ENCODE measurements at regions not wholly inside any gene's neighbourhood (a gene's known extent, or its start where the extent isn't known, plus 50 kb on each side); places are given as distances from the start of the nearest gene placed in this dataset.

DNA sequence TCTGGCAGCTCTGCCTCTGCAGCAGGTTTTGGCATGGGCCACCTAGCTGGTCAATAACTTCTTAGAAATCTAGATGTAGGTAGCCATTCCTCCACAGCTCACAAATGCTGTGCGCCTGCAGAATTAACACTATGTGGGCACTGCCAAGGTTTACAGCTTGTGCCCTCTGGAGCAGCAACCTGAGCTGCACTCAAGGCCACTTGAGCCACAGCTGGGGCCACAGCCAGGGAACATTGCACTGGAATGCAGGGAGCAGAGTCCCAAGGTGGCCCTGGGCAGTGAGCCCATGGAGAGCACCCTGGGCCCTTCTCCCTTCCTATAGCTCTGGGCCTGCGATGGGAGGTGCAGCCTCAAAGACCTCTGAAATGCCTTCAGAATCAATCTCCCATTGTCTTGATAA lies 365.3 kb downstream of the SATB2 start:
- no peak for DNase-seq (ENCODE audit: low read depth, low spot score)
- TF ChIP-seq CTCF (IDR thresholded peaks at IDR 0.05; ENCODE audit: low read depth, low read length) = no peak
- Histone ChIP-seq H3K27me3 (ENCODE audit: control insufficient read depth, insufficient read depth, low read length) (no peaks in the 10 kb centered on the region), H3K27ac (ENCODE audit: low read depth, low read length) (no peak overlapping the region), H3K4me3 (ENCODE audit: low read depth, low read length) (no peak overlapping the region), H3K9me3 (ENCODE audit: control insufficient read depth, insufficient read depth, low read length) (no peaks in the 10 kb centered on the region)
- POLR2A ChIA-PET = no interaction called here
- CTCF ChIA-PET = no interaction called here

DNA sequence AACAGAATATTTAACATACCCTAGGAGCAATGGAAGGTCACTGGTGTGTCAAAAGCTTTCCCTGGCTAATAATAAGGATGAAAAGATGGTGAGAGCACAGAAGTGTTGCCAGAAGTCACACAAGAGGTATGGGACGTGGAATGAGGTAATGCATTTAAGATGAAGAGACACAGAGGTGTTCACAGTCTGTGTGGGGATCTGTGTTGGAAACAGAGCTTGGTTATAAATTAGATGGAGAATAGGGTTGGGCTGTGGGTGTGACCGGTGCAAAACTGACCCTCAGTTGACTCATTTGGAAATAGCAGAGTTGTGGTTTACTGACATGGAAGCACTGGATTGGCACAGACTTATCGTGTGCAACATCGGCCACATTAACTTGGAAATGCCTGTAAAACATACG lies 372.5 kb downstream of the SATB2 start:
- POLR2A ChIA-PET = no interaction called here

GRCh38 chr2:199070322-199070949 lies 387.3 kb downstream of the SATB2 start:
- CTCF ChIA-PET = no interaction called here
- POLR2A ChIA-PET = no interaction called here
- no peaks in the 10 kb centered on the region for H3K27me3 ChIP-seq (ENCODE audit: control insufficient read depth, insufficient read depth, low read length)
- H3K27ac ChIP-seq (ENCODE audit: low read depth, low read length) = no peak overlapping the region
- H3K9me3 ChIP-seq (ENCODE audit: control insufficient read depth, insufficient read depth, low read length) = no peaks in the 10 kb centered on the region
- DNase-seq (ENCODE audit: low read depth, low spot score) = no peak
- no peak overlapping the region for H3K4me3 ChIP-seq (ENCODE audit: low read depth, low read length)
- TF ChIP-seq CTCF (IDR thresholded peaks at IDR 0.05; ENCODE audit: low read depth, low read length) = no peak

More for the DNA sequence above, 372.5 kb downstream of the SATB2 start:
- CTCF ChIA-PET = no interaction called here
- no peak overlapping the region for H3K27ac ChIP-seq (ENCODE audit: low read depth, low read length)
- H3K27me3 ChIP-seq (ENCODE audit: control insufficient read depth, insufficient read depth, low read length) = no peaks in the 10 kb centered on the region
- no peak for TF ChIP-seq CTCF (IDR thresholded peaks at IDR 0.05; ENCODE audit: low read depth, low read length)
- no peak overlapping the region for H3K4me3 ChIP-seq (ENCODE audit: low read depth, low read length)
- no peaks in the 10 kb centered on the region for H3K9me3 ChIP-seq (ENCODE audit: control insufficient read depth, insufficient read depth, low read length)
- DNase-seq (ENCODE audit: low read depth, low spot score) = no peak

DNA sequence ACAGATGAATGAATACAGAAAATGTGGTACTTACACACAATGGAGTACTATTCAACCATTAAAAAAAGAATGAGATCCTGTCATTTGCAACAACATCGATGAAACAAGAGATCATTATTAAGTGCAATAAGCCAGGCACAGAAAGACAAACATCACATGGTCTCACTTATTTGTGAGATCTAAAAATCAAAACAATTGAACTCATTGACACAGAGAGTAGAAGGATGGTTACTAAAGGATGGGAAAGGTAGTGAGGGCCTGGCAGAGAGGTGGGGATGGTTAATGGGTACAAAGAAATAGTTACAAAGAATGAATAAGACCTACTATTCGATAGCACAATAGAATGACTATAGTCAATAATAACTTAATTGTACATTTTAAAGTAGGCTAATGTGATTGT lies 393.5 kb downstream of the SATB2 start:
- no peak overlapping the region for H3K4me3 ChIP-seq (ENCODE audit: low read depth, low read length)
- DNase-seq (ENCODE audit: low read depth, low spot score) = no peak
- POLR2A ChIA-PET = no interaction called here
- CTCF ChIA-PET = no interaction called here
- H3K9me3 ChIP-seq (ENCODE audit: control insufficient read depth, insufficient read depth, low read length) = no peaks in the 10 kb centered on the region
- H3K27ac ChIP-seq (ENCODE audit: low read depth, low read length) = no peak overlapping the region
- no peak for TF ChIP-seq CTCF (IDR thresholded peaks at IDR 0.05; ENCODE audit: low read depth, low read length)
- no peaks in the 10 kb centered on the region for H3K27me3 ChIP-seq (ENCODE audit: control insufficient read depth, insufficient read depth, low read length)

- ChIA-PET CTCF (no interaction called here), POLR2A (no interaction called here)
- no peak for DNase-seq (ENCODE audit: low read depth, low spot score)
- TF ChIP-seq CTCF (IDR thresholded peaks at IDR 0.05; ENCODE audit: low read depth, low read length) = no peak
- H3K9me3 ChIP-seq (ENCODE audit: control insufficient read depth, insufficient read depth, low read length) = no peaks in the 10 kb centered on the region
- H3K27ac ChIP-seq (ENCODE audit: low read depth, low read length) = no peak overlapping the region
- no peaks in the 10 kb centered on the region for H3K27me3 ChIP-seq (ENCODE audit: control insufficient read depth, insufficient read depth, low read length)
- no peak overlapping the region for H3K4me3 ChIP-seq (ENCODE audit: low read depth, low read length)
Observed at GRCh38 chr2:199057936-199058335, 399.8 kb downstream of the SATB2 start.

Data from AG04450 (cell line).